Nephron progenitor cell (in vitro differentiated cells): ENCODE measurements at regions not wholly inside any gene's neighbourhood (a gene's known extent, or its start where the extent isn't known, plus 50 kb on each side); places are given as distances from the start of the nearest gene placed in this dataset.
"Not testable (repeated sequence)": the region's sequence is repeated elsewhere in the genome, so short reads cannot be mapped to it uniquely, and the experiment has no call there.

Experiments
- DNase-seq: peaks from one replicate; pipeline ENCODE4 v3.0.0; 2021
- H3K27ac Mint-ChIP-seq: 2 replicates; pipeline ENCODE4 v1.8.0; 2021; ENCODE audit warnings: mild to moderate bottlenecking, moderate library complexity, mixed read lengths
- H3K27me3 Mint-ChIP-seq: 2 replicates; pipeline ENCODE4 v1.8.0; 2021; ENCODE audit warnings: mild to moderate bottlenecking, low read depth, mixed read lengths; ENCODE audit not compliant: poor library complexity
- H3K36me3 Mint-ChIP-seq: 2 replicates; pipeline ENCODE4 v1.8.0; 2021; ENCODE audit warnings: low read depth, mixed read lengths
- H3K4me1 Mint-ChIP-seq: 2 replicates; pipeline ENCODE4 v1.8.0; 2021; ENCODE audit warnings: mixed read lengths
- H3K4me3 Mint-ChIP-seq: 2 replicates; pipeline ENCODE4 v1.8.0; 2021; ENCODE audit warnings: mild to moderate bottlenecking, moderate library complexity, mixed read lengths
- H3K9me3 Mint-ChIP-seq: 2 replicates; pipeline ENCODE4 v1.8.0; 2021; ENCODE audit warnings: mild to moderate bottlenecking, moderate library complexity, mixed read lengths
- CTCF ChIP-seq: fragments of 200-600 bp; sonication (generic); IDR thresholded peaks from 2 replicates; pipeline ENCODE4 v1.5.0; 2021; ENCODE audit warnings: antibody characterized with exemption

- H3K9me3 Mint-ChIP-seq = no peaks in the 10 kb centered on the region
These were observed 58.6 kb upstream of the OLIG3 start for GRCh38 chr6:137552809-137553208.

GRCh38 chr6:137559521-137560183 is 65.5 kb upstream of the OLIG3 start:
- H3K4me1 Mint-ChIP-seq, H3K4me3 Mint-ChIP-seq, H3K27me3 Mint-ChIP-seq, H3K27ac Mint-ChIP-seq, H3K36me3 Mint-ChIP-seq, DNase-seq: not testable (repeated sequence)
- H3K9me3 Mint-ChIP-seq = peaks cover 25% of the 10 kb centered on the region

More at GRCh38 chr6:137552809-137553208, 58.6 kb upstream of the OLIG3 start:
- Mint-ChIP-seq H3K27ac (no peak overlapping the region), H3K36me3 (no peaks in the 10 kb centered on the region), H3K4me3 (no peak overlapping the region), H3K4me1 (no peaks in the 10 kb centered on the region), H3K27me3 (peaks cover 9% of the 10 kb centered on the region)
- DNase-seq = no peak
- no peak for TF ChIP-seq CTCF

DNA sequence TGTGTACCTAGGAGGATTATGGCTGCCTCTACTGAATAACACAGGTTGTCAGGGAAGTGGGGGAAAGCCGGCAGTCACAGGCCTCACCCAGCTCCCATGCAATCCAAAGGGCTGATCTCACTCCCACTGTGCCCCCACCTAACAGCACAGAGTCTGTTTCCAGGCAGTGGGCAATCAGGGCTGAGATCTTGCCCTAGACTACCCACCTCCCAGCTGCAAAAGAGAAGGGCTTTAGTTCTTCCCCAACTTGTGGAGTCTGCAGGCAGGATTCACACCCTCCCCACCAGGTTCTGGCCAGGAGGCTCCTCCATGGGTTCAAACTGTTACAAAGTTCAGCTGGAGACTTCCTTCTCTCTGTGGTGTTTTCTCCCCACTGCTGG is 66.0 kb upstream of the OLIG3 start:
- H3K27ac Mint-ChIP-seq = no peak overlapping the region
- no peak overlapping the region for H3K4me3 Mint-ChIP-seq
- no peaks in the 10 kb centered on the region for H3K36me3 Mint-ChIP-seq
- no peak for DNase-seq
- TF ChIP-seq CTCF = no peak
- peaks cover 6% of the 10 kb centered on the region for H3K27me3 Mint-ChIP-seq
- no peaks in the 10 kb centered on the region for H3K4me1 Mint-ChIP-seq
- H3K9me3 Mint-ChIP-seq = peaks cover 25% of the 10 kb centered on the region

DNA sequence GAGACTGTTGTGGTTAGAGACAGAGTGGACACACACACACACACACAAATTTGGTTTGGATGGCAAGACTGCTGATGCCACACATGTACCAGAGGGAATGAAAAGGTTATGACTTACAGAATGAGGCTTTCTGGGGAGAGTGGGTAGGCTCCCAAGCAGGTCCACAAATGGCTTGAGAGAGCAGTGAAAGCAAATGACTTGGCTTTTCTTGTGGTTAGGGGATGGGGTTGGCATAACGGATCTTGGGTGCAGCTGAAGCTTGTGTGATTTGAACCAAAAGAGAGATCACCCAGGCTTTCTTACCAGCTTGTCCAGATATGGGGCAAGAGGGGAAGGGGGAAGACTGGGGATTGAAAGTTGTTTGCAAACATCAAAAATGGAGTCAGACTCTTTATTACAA is 73.9 kb upstream of the OLIG3 start:
- H3K9me3 Mint-ChIP-seq = peaks cover 9% of the 10 kb centered on the region
- no peak for DNase-seq
- H3K4me3 Mint-ChIP-seq = no peak overlapping the region
- H3K27me3 Mint-ChIP-seq = no peaks in the 10 kb centered on the region
- H3K27ac Mint-ChIP-seq = no peak overlapping the region
- H3K36me3 Mint-ChIP-seq = no peaks in the 10 kb centered on the region
- TF ChIP-seq CTCF = no peak
- H3K4me1 Mint-ChIP-seq = no peaks in the 10 kb centered on the region

- TF ChIP-seq CTCF = no peak
- no peaks in the 10 kb centered on the region for H3K36me3 Mint-ChIP-seq
- no peaks in the 10 kb centered on the region for H3K9me3 Mint-ChIP-seq
- DNase-seq = no peak
- H3K4me1 Mint-ChIP-seq = no peaks in the 10 kb centered on the region
- peaks cover 4% of the 10 kb centered on the region for H3K27me3 Mint-ChIP-seq
- H3K27ac Mint-ChIP-seq = no peak overlapping the region
- H3K4me3 Mint-ChIP-seq = no peak overlapping the region
These were observed 76.2 kb upstream of the OLIG3 start for GRCh38 chr6:137570393-137570792.

- no peaks in the 10 kb centered on the region for H3K4me1 Mint-ChIP-seq
- H3K9me3 Mint-ChIP-seq = no peaks in the 10 kb centered on the region
- no peaks in the 10 kb centered on the region for H3K36me3 Mint-ChIP-seq
- peak; percentile 52 for TF ChIP-seq CTCF
- H3K27me3 Mint-ChIP-seq = peaks cover 4% of the 10 kb centered on the region
- peak; percentile 52 for DNase-seq
- no peak overlapping the region for H3K27ac Mint-ChIP-seq
- H3K4me3 Mint-ChIP-seq = no peak overlapping the region
These were observed 77.7 kb upstream of the OLIG3 start for GRCh38 chr6:137571854-137572253.
